GM19455 (cell line): ENCODE measurements at regions not wholly inside any gene's neighbourhood (a gene's known extent, or its start where the extent isn't known, plus 50 kb on each side); places are given as distances from the start of the nearest gene placed in this dataset.
"Not testable (repeated sequence)": the region's sequence is repeated elsewhere in the genome, so short reads cannot be mapped to it uniquely, and the experiment has no call there.

Experiments
- ATAC-seq: cut with Tn5 transposase; IDR thresholded peaks from one replicate; pipeline ENCODE4 v1.9.1; 2021; ENCODE audit not compliant: unreplicated experiment

GRCh38 chr1:201721082-201722049 is 107.6 kb upstream of the IPO9 start:
- ATAC-seq: no peak

- ATAC-seq: no peak
Observed at GRCh38 chr1:201724039-201724765, 104.8 kb upstream of the IPO9 start.

GRCh38 chr1:201724766-201725118 is 104.2 kb upstream of the IPO9 start:
- no peak for ATAC-seq

GRCh38 chr1:201726700-201727099 is 102.3 kb upstream of the IPO9 start:
- no peak for ATAC-seq

- no peak for ATAC-seq
Observed at GRCh38 chr1:201728731-201729130, 100.2 kb upstream of the IPO9 start.

- no peak for ATAC-seq
Observed at GRCh38 chr1:201729973-201730608, 98.9 kb upstream of the IPO9 start.

- ATAC-seq: no peak
Observed at GRCh38 chr1:201730611-201731010, 98.3 kb upstream of the IPO9 start.

- ATAC-seq: no peak
Observed at GRCh38 chr1:201731142-201731541, 97.8 kb upstream of the IPO9 start.

GRCh38 chr1:201731592-201731991 is 97.4 kb upstream of the IPO9 start:
- no peak for ATAC-seq

GRCh38 chr1:201732351-201732750 is 96.6 kb upstream of the IPO9 start:
- ATAC-seq: no peak

GRCh38 chr1:201734221-201734620 is 94.7 kb upstream of the IPO9 start:
- ATAC-seq: not testable (repeated sequence)

GRCh38 chr1:201734786-201735185 is 94.2 kb upstream of the IPO9 start:
- no peak for ATAC-seq

- ATAC-seq: no peak
Observed at GRCh38 chr1:201736707-201737320, 92.1 kb upstream of the IPO9 start.

- no peak for ATAC-seq
Observed at GRCh38 chr1:201737352-201738060, 91.5 kb upstream of the IPO9 start.

- no peak for ATAC-seq
Observed at GRCh38 chr1:201739080-201739479, 89.9 kb upstream of the IPO9 start.

GRCh38 chr1:201739492-201740085 is 89.4 kb upstream of the IPO9 start:
- ATAC-seq: no peak

- no peak for ATAC-seq
Observed at GRCh38 chr1:201740086-201740541, 88.8 kb upstream of the IPO9 start.

- no peak for ATAC-seq
Observed at GRCh38 chr1:201740670-201741111, 88.3 kb upstream of the IPO9 start.

- ATAC-seq: no peak
Observed at GRCh38 chr1:201741763-201742342, 87.1 kb upstream of the IPO9 start.

GRCh38 chr1:201742476-201742875 is 86.5 kb upstream of the IPO9 start:
- no peak for ATAC-seq
